K562 (cell line): ENCODE measurements at regions not wholly inside any gene's neighbourhood (a gene's known extent, or its start where the extent isn't known, plus 50 kb on each side); places are given as distances from the start of the nearest gene placed in this dataset.

Experiments
- HDAC6 ChIP-seq: IDR thresholded peaks from 2 replicates; pipeline ENCODE4 v1.6.1; 2012; ENCODE audit warnings: low read depth, mild to moderate bottlenecking, control low read depth, inconsistent platforms, low read length, moderate library complexity
- LEF1 ChIP-seq: fragments of 450-650 bp; IDR thresholded peaks from 2 replicates; pipeline ENCODE4 v1.6.1; 2016; ENCODE audit warnings: mild to moderate bottlenecking
- NR0B1 ChIP-seq: fragments of 450-650 bp; IDR thresholded peaks from one replicate; pipeline ENCODE4 v1.6.1; 2018; ENCODE audit warnings: mild to moderate bottlenecking, moderate library complexity; ENCODE audit not compliant: partially characterized antibody
- ZNF592 ChIP-seq: fragments of 450-650 bp; IDR thresholded peaks from 2 replicates; pipeline ENCODE4 v1.6.1; 2017; ENCODE audit warnings: antibody characterized with exemption, mild to moderate bottlenecking
- TF ChIP-seq, protein P1 (sequence below): fragments of 450-650 bp; IDR thresholded peaks from 2 replicates; pipeline ENCODE4 v1.6.1; 2018; ENCODE audit not compliant: partially characterized antibody
- TF ChIP-seq, protein P2 (sequence below): fragments of 250-450 bp; sonication (Bioruptor Pico); IDR thresholded peaks from 2 replicates; pipeline ENCODE4 v1.4.0; 2020

DNA sequence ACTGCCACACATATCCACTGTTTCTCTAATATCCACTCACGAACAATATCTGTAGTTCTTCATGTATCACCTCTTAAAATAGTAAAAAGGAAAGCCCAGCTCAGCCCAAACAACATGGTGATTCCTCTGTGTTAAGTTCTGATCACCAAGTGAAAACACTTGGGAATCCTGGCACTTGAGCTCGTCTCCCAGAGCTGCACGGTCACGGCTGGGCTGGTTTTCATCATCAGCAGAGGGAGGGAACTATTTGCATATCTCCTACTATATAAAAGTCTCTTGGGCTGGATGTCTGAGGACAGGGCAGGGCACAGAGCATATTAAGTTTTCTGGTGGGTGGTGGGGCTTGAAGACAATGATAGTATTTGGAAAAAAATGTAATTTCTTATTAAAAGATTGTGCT, 870.6 kb downstream of the TMEM121 start (continued):
- TF ChIP-seq, protein P1, sequence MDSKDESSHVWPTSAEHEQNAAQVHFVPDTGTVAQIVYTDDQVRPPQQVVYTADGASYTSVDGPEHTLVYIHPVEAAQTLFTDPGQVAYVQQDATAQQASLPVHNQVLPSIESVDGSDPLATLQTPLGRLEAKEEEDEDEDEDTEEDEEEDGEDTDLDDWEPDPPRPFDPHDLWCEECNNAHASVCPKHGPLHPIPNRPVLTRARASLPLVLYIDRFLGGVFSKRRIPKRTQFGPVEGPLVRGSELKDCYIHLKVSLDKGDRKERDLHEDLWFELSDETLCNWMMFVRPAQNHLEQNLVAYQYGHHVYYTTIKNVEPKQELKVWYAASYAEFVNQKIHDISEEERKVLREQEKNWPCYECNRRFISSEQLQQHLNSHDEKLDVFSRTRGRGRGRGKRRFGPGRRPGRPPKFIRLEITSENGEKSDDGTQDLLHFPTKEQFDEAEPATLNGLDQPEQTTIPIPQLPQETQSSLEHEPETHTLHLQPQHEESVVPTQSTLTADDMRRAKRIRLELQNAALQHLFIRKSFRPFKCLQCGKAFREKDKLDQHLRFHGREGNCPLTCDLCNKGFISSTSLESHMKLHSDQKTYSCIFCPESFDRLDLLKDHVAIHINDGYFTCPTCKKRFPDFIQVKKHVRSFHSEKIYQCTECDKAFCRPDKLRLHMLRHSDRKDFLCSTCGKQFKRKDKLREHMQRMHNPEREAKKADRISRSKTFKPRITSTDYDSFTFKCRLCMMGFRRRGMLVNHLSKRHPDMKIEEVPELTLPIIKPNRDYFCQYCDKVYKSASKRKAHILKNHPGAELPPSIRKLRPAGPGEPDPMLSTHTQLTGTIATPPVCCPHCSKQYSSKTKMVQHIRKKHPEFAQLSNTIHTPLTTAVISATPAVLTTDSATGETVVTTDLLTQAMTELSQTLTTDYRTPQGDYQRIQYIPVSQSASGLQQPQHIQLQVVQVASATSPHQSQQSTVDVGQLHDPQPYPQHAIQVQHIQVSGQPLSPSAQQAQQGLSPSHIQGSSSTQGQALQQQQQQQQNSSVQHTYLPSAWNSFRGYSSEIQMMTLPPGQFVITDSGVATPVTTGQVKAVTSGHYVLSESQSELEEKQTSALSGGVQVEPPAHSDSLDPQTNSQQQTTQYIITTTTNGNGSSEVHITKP, result no peak
- no peak for TF ChIP-seq NR0B1
- TF ChIP-seq HDAC6, result no peak
- TF ChIP-seq, protein P2, sequence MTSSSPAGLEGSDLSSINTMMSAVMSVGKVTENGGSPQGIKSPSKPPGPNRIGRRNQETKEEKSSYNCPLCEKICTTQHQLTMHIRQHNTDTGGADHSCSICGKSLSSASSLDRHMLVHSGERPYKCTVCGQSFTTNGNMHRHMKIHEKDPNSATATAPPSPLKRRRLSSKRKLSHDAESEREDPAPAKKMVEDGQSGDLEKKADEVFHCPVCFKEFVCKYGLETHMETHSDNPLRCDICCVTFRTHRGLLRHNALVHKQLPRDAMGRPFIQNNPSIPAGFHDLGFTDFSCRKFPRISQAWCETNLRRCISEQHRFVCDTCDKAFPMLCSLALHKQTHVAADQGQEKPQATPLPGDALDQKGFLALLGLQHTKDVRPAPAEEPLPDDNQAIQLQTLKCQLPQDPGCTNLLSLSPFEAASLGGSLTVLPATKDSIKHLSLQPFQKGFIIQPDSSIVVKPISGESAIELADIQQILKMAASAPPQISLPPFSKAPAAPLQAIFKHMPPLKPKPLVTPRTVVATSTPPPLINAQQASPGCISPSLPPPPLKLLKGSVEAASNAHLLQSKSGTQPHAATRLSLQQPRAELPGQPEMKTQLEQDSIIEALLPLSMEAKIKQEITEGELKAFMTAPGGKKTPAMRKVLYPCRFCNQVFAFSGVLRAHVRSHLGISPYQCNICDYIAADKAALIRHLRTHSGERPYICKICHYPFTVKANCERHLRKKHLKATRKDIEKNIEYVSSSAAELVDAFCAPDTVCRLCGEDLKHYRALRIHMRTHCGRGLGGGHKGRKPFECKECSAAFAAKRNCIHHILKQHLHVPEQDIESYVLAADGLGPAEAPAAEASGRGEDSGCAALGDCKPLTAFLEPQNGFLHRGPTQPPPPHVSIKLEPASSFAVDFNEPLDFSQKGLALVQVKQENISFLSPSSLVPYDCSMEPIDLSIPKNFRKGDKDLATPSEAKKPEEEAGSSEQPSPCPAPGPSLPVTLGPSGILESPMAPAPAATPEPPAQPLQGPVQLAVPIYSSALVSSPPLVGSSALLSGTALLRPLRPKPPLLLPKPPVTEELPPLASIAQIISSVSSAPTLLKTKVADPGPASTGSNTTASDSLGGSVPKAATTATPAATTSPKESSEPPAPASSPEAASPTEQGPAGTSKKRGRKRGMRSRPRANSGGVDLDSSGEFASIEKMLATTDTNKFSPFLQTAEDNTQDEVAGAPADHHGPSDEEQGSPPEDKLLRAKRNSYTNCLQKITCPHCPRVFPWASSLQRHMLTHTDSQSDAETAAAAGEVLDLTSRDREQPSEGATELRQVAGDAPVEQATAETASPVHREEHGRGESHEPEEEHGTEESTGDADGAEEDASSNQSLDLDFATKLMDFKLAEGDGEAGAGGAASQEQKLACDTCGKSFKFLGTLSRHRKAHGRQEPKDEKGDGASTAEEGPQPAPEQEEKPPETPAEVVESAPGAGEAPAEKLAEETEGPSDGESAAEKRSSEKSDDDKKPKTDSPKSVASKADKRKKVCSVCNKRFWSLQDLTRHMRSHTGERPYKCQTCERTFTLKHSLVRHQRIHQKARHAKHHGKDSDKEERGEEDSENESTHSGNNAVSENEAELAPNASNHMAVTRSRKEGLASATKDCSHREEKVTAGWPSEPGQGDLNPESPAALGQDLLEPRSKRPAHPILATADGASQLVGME (CRISPR knock-in tag), result no peak
- no peak for TF ChIP-seq ZNF592
- TF ChIP-seq LEF1, result no peak
